SU-DHL-6 (cell line): ENCODE measurements at regions not wholly inside any gene's neighbourhood (a gene's known extent, or its start where the extent isn't known, plus 50 kb on each side); places are given as distances from the start of the nearest gene placed in this dataset.
"Not testable (repeated sequence)": the region's sequence is repeated elsewhere in the genome, so short reads cannot be mapped to it uniquely, and the experiment has no call there.

Experiments
- H2AFZ ChIP-seq: fragments of 200-600 bp; sonication (generic); 2 replicates; pipeline ENCODE4 v1.6.1; 2014; ENCODE audit warnings: low read depth, mild to moderate bottlenecking, moderate library complexity, mixed read lengths, antibody characterized with exemption, low read length; ENCODE audit not compliant: severe bottlenecking
- H3F3A ChIP-seq: fragments of 200-600 bp; shearing (Covaris generic); 2 replicates; pipeline ENCODE4 v1.6.0; 2016; ENCODE audit warnings: antibody characterized with exemption, mild to moderate bottlenecking; ENCODE audit not compliant: insufficient read depth
- H3K27ac ChIP-seq: fragments of 200-600 bp; sonication (generic); 2 replicates; pipeline ENCODE4 v1.5.1; 2016; ENCODE audit warnings: low read depth, mild to moderate bottlenecking, low read length, moderate library complexity, mixed read lengths
- H3K27me3 ChIP-seq: fragments of 200-600 bp; sonication (generic), shearing (Covaris generic); 2 replicates; pipeline ENCODE4 v1.6.0; 2014; ENCODE audit warnings: mild to moderate bottlenecking, low read length
- H3K36me3 ChIP-seq: fragments of 200-600 bp; sonication (generic); 2 replicates; pipeline ENCODE4 v1.6.1; 2014; ENCODE audit warnings: mild to moderate bottlenecking, low read length, mixed read lengths
- H3K4me2 ChIP-seq: fragments of 300-600, 200-600 bp; shearing (Covaris generic), sonication (generic); 2 replicates; pipeline ENCODE4 v1.6.0; 2014; ENCODE audit warnings: low read length, low read depth, mild to moderate bottlenecking; ENCODE audit not compliant: poor library complexity, severe bottlenecking
- H3K4me3 ChIP-seq: fragments of 200-600 bp; sonication (generic); 2 replicates; pipeline ENCODE4 v1.5.1; 2014; ENCODE audit warnings: antibody characterized with exemption, low read length, mild to moderate bottlenecking, mixed read lengths; ENCODE audit not compliant: insufficient read depth, poor library complexity, severe bottlenecking
- H3K79me2 ChIP-seq: fragments of 200-600 bp; sonication (generic); 2 replicates; pipeline ENCODE4 v1.6.1; 2014; ENCODE audit warnings: mild to moderate bottlenecking, low read length, moderate library complexity; ENCODE audit not compliant: insufficient read depth
- H3K9ac ChIP-seq: fragments of 200-600 bp; sonication (generic); 2 replicates; pipeline ENCODE4 v1.7.0; 2014; ENCODE audit warnings: mild to moderate bottlenecking, low read length
- H3K9me2 ChIP-seq: fragments of 200-600 bp; sonication (generic); replicated peaks from 2 replicates; pipeline ENCODE4 v1.6.1; 2014; ENCODE audit warnings: low read length; ENCODE audit not compliant: insufficient read depth
- H3K9me3 ChIP-seq: fragments of 200-600 bp; sonication (generic); 2 replicates; pipeline ENCODE4 v1.6.1; 2014; ENCODE audit warnings: low read length, mixed read lengths; ENCODE audit not compliant: insufficient read depth
- H4K20me1 ChIP-seq: fragments of 200-600 bp; sonication (generic); 2 replicates; pipeline ENCODE4 v1.6.1; 2014; ENCODE audit warnings: low read depth, mild to moderate bottlenecking, antibody characterized with exemption, low read length, moderate library complexity, mixed read lengths
- CTCF ChIP-seq: fragments of 200-600 bp; sonication (generic); IDR thresholded peaks from one replicate; pipeline ENCODE4 v1.5.1; 2017; ENCODE audit warnings: antibody characterized with exemption, mild to moderate bottlenecking, low read length, moderate library complexity; ENCODE audit not compliant: insufficient read depth, poor library complexity, severe bottlenecking
- EZH2phosphoT487 ChIP-seq: fragments of 200-600 bp; sonication (generic), shearing (Covaris generic); conservative IDR thresholded peaks from 2 replicates; pipeline ENCODE4 v1.6.1; 2018; ENCODE audit warnings: mild to moderate bottlenecking, antibody characterized with exemption, low read length, moderate library complexity, mixed read lengths

GRCh38 chr12:67046062-67046461 lies 223.1 kb upstream of the CAND1 start:
- Histone ChIP-seq H3K4me3 (no peak overlapping the region), H3K79me2 (no peaks in the 10 kb centered on the region), H3K27ac (no peak overlapping the region), H3K27me3 (no peaks in the 10 kb centered on the region), H3F3A (no peaks in the 10 kb centered on the region), H3K9me2 (no peaks in the 10 kb centered on the region), H3K4me2 (no peak overlapping the region), H3K9ac (no peak overlapping the region), H3K9me3 (no peaks in the 10 kb centered on the region), H2AFZ (no peak overlapping the region), H3K36me3 (no peaks in the 10 kb centered on the region), H4K20me1 (no peaks in the 10 kb centered on the region)
- TF ChIP-seq EZH2phosphoT487, result no peak
- TF ChIP-seq CTCF, result no peak

DNA sequence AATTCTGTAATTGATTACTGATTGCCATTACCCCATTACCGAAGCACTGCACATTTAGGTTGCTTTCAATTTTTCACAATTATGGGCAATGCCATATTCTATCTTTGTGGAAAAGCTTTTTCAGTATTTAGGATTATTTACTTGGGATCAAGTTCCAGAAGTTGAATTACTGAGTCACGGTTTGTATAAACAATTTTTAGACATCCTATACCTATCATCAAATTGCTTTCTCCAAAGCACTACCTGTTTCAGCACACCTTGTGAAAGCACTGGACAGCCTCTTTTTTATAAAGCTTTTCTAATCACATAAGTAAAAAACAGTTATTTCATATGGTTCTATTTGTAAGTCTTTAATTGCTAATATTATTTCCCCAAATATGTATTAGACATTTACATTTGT lies 221.5 kb upstream of the CAND1 start:
- Histone ChIP-seq H3K36me3 (no peaks in the 10 kb centered on the region), H3F3A (no peaks in the 10 kb centered on the region), H3K79me2 (no peaks in the 10 kb centered on the region), H3K9ac (no peak overlapping the region), H3K27ac (no peak overlapping the region), H3K4me3 (no peak overlapping the region), H3K4me2 (no peak overlapping the region), H3K9me3 (no peaks in the 10 kb centered on the region), H4K20me1 (no peaks in the 10 kb centered on the region), H3K9me2 (no peaks in the 10 kb centered on the region), H2AFZ (no peak overlapping the region), H3K27me3 (no peaks in the 10 kb centered on the region)
- TF ChIP-seq CTCF (no peak), EZH2phosphoT487 (no peak)

DNA sequence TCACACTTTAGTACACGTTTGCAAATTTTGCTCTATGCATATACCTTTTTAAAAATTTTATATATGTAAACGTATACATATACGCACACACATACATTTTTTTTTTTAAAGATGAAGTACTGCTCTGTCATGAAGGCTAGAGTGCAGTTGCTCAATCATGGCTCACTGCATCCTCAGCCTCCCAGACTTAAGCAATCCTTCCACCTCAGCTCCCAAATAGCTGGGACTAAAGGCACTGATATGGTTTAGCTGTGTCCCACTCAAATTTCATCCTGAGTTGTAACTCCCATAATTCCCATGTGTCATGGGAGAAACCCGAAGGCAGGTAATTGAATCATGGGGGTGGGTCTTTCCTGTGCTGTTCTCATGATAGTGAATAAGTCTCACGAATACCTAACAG lies 220.8 kb upstream of the CAND1 start:
- Histone ChIP-seq H3F3A (no peaks in the 10 kb centered on the region), H3K27ac (no peak overlapping the region), H3K4me2 (no peak overlapping the region), H3K36me3 (no peaks in the 10 kb centered on the region), H3K9me2 (no peaks in the 10 kb centered on the region), H3K4me3 (no peak overlapping the region), H2AFZ (no peak overlapping the region), H4K20me1 (no peaks in the 10 kb centered on the region), H3K79me2 (no peaks in the 10 kb centered on the region), H3K9ac (no peak overlapping the region), H3K27me3 (no peaks in the 10 kb centered on the region), H3K9me3 (no peaks in the 10 kb centered on the region)
- no peak for TF ChIP-seq CTCF
- TF ChIP-seq EZH2phosphoT487, result no peak

- not testable (repeated sequence) for H3F3A ChIP-seq, H3K9me2 ChIP-seq, H3K4me2 ChIP-seq
Observed at GRCh38 chr12:67049199-67049598, 220.0 kb upstream of the CAND1 start.

More at GRCh38 chr12:67049199-67049598, 220.0 kb upstream of the CAND1 start:
- H3K27me3 ChIP-seq, H3K27ac ChIP-seq, H3K79me2 ChIP-seq, H3K4me3 ChIP-seq, H3K9me3 ChIP-seq, H3K9ac ChIP-seq, H2AFZ ChIP-seq, H4K20me1 ChIP-seq, H3K36me3 ChIP-seq: not testable (repeated sequence)
